Activated naive CD4-positive, alpha-beta T cell treated with Interleukin-2 at 50 U/mL for 16 hours (primary cell): ENCODE measurements at regions not wholly inside any gene's neighbourhood (a gene's known extent, or its start where the extent isn't known, plus 50 kb on each side); places are given as distances from the start of the nearest gene placed in this dataset.
"Not testable (repeated sequence)": the region's sequence is repeated elsewhere in the genome, so short reads cannot be mapped to it uniquely, and the experiment has no call there.

Experiments used
- DNase-seq: peaks from one replicate; pipeline ENCODE4 v3.0.0-alpha.2; 2020

- DNase-seq, result no peak
Measured at GRCh38 chr10:44300666-44301649, 83.9 kb downstream of the CXCL12 start.

GRCh38 chr10:44298713-44299112 is 86.2 kb downstream of the CXCL12 start:
- DNase-seq, result no peak

GRCh38 chr10:44297963-44298362 is 86.9 kb downstream of the CXCL12 start:
- DNase-seq, result no peak

GRCh38 chr10:44295644-44296241 is 89.2 kb downstream of the CXCL12 start:
- no peak for DNase-seq

- no peak for DNase-seq
Measured at GRCh38 chr10:44294726-44295412, 90.0 kb downstream of the CXCL12 start.

- DNase-seq, result no peak
Measured at GRCh38 chr10:44293842-44294241, 91.1 kb downstream of the CXCL12 start.

GRCh38 chr10:44293306-44293778 is 91.6 kb downstream of the CXCL12 start:
- DNase-seq, result no peak

- no peak for DNase-seq
Measured at GRCh38 chr10:44292390-44293002, 92.4 kb downstream of the CXCL12 start.

- DNase-seq, result no peak
Measured at GRCh38 chr10:44291091-44291490, 93.8 kb downstream of the CXCL12 start.

- no peak for DNase-seq
Measured at GRCh38 chr10:44289125-44289524, 95.8 kb downstream of the CXCL12 start.

GRCh38 chr10:44287408-44287807 is 97.5 kb downstream of the CXCL12 start:
- DNase-seq, result no peak

GRCh38 chr10:44284198-44285084 is 100.5 kb downstream of the CXCL12 start:
- DNase-seq, result no peak

GRCh38 chr10:44282626-44283300 is 102.1 kb downstream of the CXCL12 start:
- DNase-seq, result no peak

GRCh38 chr10:44281662-44282061 is 103.2 kb downstream of the CXCL12 start:
- DNase-seq, result no peak

- DNase-seq, result no peak
Measured at GRCh38 chr10:44281089-44281613, 103.7 kb downstream of the CXCL12 start.

GRCh38 chr10:44280226-44281014 is 104.5 kb downstream of the CXCL12 start:
- DNase-seq, result no peak

GRCh38 chr10:44279426-44280126 is 105.3 kb downstream of the CXCL12 start:
- no peak for DNase-seq

- no peak for DNase-seq
Measured at GRCh38 chr10:44278837-44279324, 106.0 kb downstream of the CXCL12 start.

GRCh38 chr10:44268435-44268948 is 116.4 kb downstream of the CXCL12 start:
- not testable (repeated sequence) for DNase-seq
